H9 (cell line): ENCODE measurements at regions not wholly inside any gene's neighbourhood (a gene's known extent, or its start where the extent isn't known, plus 50 kb on each side); places are given as distances from the start of the nearest gene placed in this dataset.

ENCODE experiments used
- DNase-seq: peaks from one replicate; pipeline ENCODE4 v3.0.0-alpha.2; 2017
- H2AFZ ChIP-seq: one replicate; pipeline ENCODE4 v1.6.1; 2013; ENCODE audit warnings: mild to moderate bottlenecking, low read length, control low read depth, moderate library complexity
- H2AK5ac ChIP-seq: 2 replicates; pipeline ENCODE4 v1.6.1; 2013; ENCODE audit warnings: low read length, control low read depth, mixed read lengths; ENCODE audit not compliant: insufficient read length
- H2BK120ac ChIP-seq: one replicate; pipeline ENCODE4 v1.6.1; 2013; ENCODE audit warnings: low read depth, mild to moderate bottlenecking, low read length, control low read depth, inconsistent platforms; ENCODE audit not compliant: poor library complexity, severe bottlenecking
- H2BK12ac ChIP-seq: 2 replicates; pipeline ENCODE4 v1.6.1; 2013; ENCODE audit warnings: low read length, control low read depth, mixed read lengths, low read depth; ENCODE audit not compliant: insufficient read length
- H2BK15ac ChIP-seq: 2 replicates; pipeline ENCODE4 v1.6.1; 2013; ENCODE audit warnings: low read depth, low read length, control low read depth
- H2BK20ac ChIP-seq: one replicate; pipeline ENCODE4 v1.6.1; 2013; ENCODE audit warnings: low read depth, mild to moderate bottlenecking, low read length, control low read depth, inconsistent platforms; ENCODE audit not compliant: poor library complexity, severe bottlenecking
- H2BK5ac ChIP-seq: 2 replicates; pipeline ENCODE4 v1.6.1; 2013; ENCODE audit warnings: low read length, control low read depth, mixed read lengths; ENCODE audit not compliant: insufficient read length
- H3K14ac ChIP-seq: 2 replicates; pipeline ENCODE4 v1.6.1; 2013; ENCODE audit warnings: low read length, control low read depth; ENCODE audit not compliant: insufficient read depth
- H3K18ac ChIP-seq: 2 replicates; pipeline ENCODE4 v1.6.1; 2013; ENCODE audit warnings: low read depth, mild to moderate bottlenecking, mixed read lengths, low read length, control low read depth; ENCODE audit not compliant: insufficient read length
- H3K23ac ChIP-seq: 2 replicates; pipeline ENCODE4 v1.6.1; 2013; ENCODE audit warnings: low read length, control low read depth, mixed read lengths, low read depth; ENCODE audit not compliant: insufficient read length
- H3K23me2 ChIP-seq: 2 replicates; pipeline ENCODE4 v1.6.1; 2013; ENCODE audit warnings: low read depth, mild to moderate bottlenecking, mixed read lengths, low read length, control low read depth; ENCODE audit not compliant: insufficient read length, poor library complexity, severe bottlenecking
- H3K27ac ChIP-seq: 2 replicates; pipeline ENCODE4 v1.5.1; 2013; ENCODE audit warnings: low read length, control low read depth, mixed read lengths, low read depth; ENCODE audit not compliant: insufficient read length
- H3K27me3 ChIP-seq: 2 replicates; pipeline ENCODE4 v1.6.1; 2013; ENCODE audit warnings: low read length, control low read depth, inconsistent platforms; ENCODE audit not compliant: insufficient read depth
- H3K4ac ChIP-seq: 2 replicates; pipeline ENCODE4 v1.6.1; 2013; ENCODE audit warnings: low read depth, mild to moderate bottlenecking, control low read depth, inconsistent platforms, low read length, moderate library complexity
- H3K4me1 ChIP-seq: 2 replicates; pipeline ENCODE4 v1.6.1; 2013; ENCODE audit warnings: low read length, control low read depth, inconsistent platforms; ENCODE audit not compliant: insufficient read depth
- H3K4me2 ChIP-seq: 2 replicates; pipeline ENCODE4 v1.6.1; 2013; ENCODE audit warnings: low read length, control low read depth, mixed read lengths; ENCODE audit not compliant: insufficient read length, insufficient read depth
- H3K56ac ChIP-seq: 2 replicates; pipeline ENCODE4 v1.6.1; 2013; ENCODE audit warnings: low read depth, mild to moderate bottlenecking, mixed read lengths, low read length, control low read depth; ENCODE audit not compliant: insufficient read length
- H3K79me1 ChIP-seq: 2 replicates; pipeline ENCODE4 v1.6.1; 2013; ENCODE audit warnings: low read depth, mild to moderate bottlenecking, moderate library complexity, low read length, control low read depth, inconsistent platforms; ENCODE audit not compliant: insufficient read depth, poor library complexity, severe bottlenecking
- H3K79me2 ChIP-seq: 2 replicates; pipeline ENCODE4 v1.6.1; 2013; ENCODE audit warnings: low read length, control low read depth, inconsistent platforms; ENCODE audit not compliant: insufficient read depth
- H3K9ac ChIP-seq: 2 replicates; pipeline ENCODE4 v1.6.1; 2013; ENCODE audit warnings: low read length, control low read depth, mixed read lengths; ENCODE audit not compliant: insufficient read length; ENCODE audit errors: extremely low read depth
- H3K9me3 ChIP-seq: one replicate; pipeline ENCODE4 v1.6.1; 2013; ENCODE audit warnings: low read depth, low read length, inconsistent platforms; ENCODE audit not compliant: control insufficient read depth
- H3T11ph ChIP-seq: one replicate; pipeline ENCODE4 v1.6.1; 2013; ENCODE audit warnings: mild to moderate bottlenecking, low read length, control low read depth, inconsistent platforms
- H4K20me1 ChIP-seq: one replicate; pipeline ENCODE4 v1.6.1; 2013; ENCODE audit not compliant: control insufficient read depth, insufficient read length, insufficient read depth
- H4K5ac ChIP-seq: 2 replicates; pipeline ENCODE4 v1.6.1; 2013; ENCODE audit warnings: low read depth, mild to moderate bottlenecking, mixed read lengths, low read length, control low read depth; ENCODE audit not compliant: insufficient read length
- H4K8ac ChIP-seq: replicated peaks from 2 replicates; pipeline ENCODE4 v1.6.1; 2013; ENCODE audit warnings: low read length, control low read depth, mixed read lengths, low read depth; ENCODE audit not compliant: insufficient read length
- H4K91ac ChIP-seq: 2 replicates; pipeline ENCODE4 v1.6.1; 2013; ENCODE audit warnings: low read depth, mild to moderate bottlenecking, moderate library complexity, mixed read lengths, low read length, control low read depth; ENCODE audit not compliant: insufficient read length
- H3K27ac Mint-ChIP-seq, 3 experiments: 2 replicates in 2 of 3; 3 replicates in 1 of 3; pipeline ENCODE4 v1.8.0; 2020 to 2021; ENCODE audit warnings: mixed read lengths in 3 of 3, mild to moderate bottlenecking in 1 of 3, moderate library complexity in 1 of 3
- H3K27me3 Mint-ChIP-seq: 2 replicates; pipeline ENCODE4 v1.8.0; 2021; ENCODE audit warnings: low read depth, mild to moderate bottlenecking, moderate library complexity, mixed read lengths
- H3K36me3 Mint-ChIP-seq, 3 experiments: 2 replicates in 2 of 3; 3 replicates in 1 of 3; pipeline ENCODE4 v1.8.0; 2020 to 2021; ENCODE audit warnings: low read depth in 3 of 3, mixed read lengths in 3 of 3; ENCODE audit not compliant: insufficient read depth in 1 of 3
- H3K4me1 Mint-ChIP-seq, 2 experiments: 2 replicates each; pipeline ENCODE4 v1.8.0; 2020; ENCODE audit warnings: mixed read lengths in 2 of 2
- H3K4me3 Mint-ChIP-seq, 2 experiments: 2 replicates in 1 of 2; 3 replicates in 1 of 2; pipeline ENCODE4 v1.8.0; 2020 to 2021; ENCODE audit warnings: mild to moderate bottlenecking in 2 of 2, mixed read lengths in 2 of 2, moderate library complexity in 1 of 2
- H3K9me3 Mint-ChIP-seq, 2 experiments: 2 replicates in 1 of 2; 3 replicates in 1 of 2; pipeline ENCODE4 v1.8.0; 2020; ENCODE audit warnings: mild to moderate bottlenecking in 2 of 2, mixed read lengths in 2 of 2, moderate library complexity in 1 of 2
- CTCF ChIP-seq: fragments of 200-600 bp; sonication (generic); conservative IDR thresholded peaks from 3 replicates; pipeline ENCODE4 v1.8.0; 2021; ENCODE audit warnings: antibody characterized with exemption, mild to moderate bottlenecking
- WGBS: extraction: QIAGEN DNeasy Blood & Tissue Kit; methylation state at CpG from one replicate; pipeline ENCODE4 v1.1.7; 2013; ENCODE audit warnings: missing lambda C conversion rate, low lambda C conversion rate, mixed read lengths; ENCODE audit not compliant: insufficient read length; ENCODE audit errors: extremely low coverage; 5-methylcytosine and 5-hydroxymethylcytosine counted together

DNA sequence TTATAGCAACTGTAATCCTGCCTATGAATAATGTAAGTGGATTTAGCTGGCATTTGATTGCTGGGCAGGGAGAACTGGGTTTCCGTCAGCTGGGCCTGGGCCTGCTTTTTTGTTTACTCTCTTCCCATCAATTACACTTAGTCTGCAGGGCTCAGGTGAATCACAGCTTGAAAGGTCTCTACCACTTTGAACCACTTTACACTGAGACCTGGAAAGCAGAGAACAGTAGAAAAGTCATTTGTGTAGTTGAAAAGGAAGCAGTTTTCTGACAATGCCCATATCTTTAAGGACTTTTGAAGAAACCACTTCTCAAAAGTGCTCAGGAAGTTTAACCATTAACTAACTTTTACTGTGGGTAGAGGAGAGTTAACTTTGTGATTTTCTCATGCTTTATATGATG is 315.4 kb upstream of the SASH1 start:
- H3K9ac ChIP-seq = no peak overlapping the region
- no peak for DNase-seq
- no peak overlapping the region for H3K4me3 Mint-ChIP-seq
- H3K27ac Mint-ChIP-seq = no peak overlapping the region
- H3K27ac ChIP-seq = no peak overlapping the region
- H3K9me3 ChIP-seq = no peaks in the 10 kb centered on the region
- no peak overlapping the region for H4K8ac ChIP-seq
- no peak overlapping the region for H2AFZ ChIP-seq
- H3K18ac ChIP-seq = no peak overlapping the region
- H3K4me1 ChIP-seq = no peaks in the 10 kb centered on the region
- no peaks in the 10 kb centered on the region for H3K9me3 Mint-ChIP-seq
- H3K27me3 Mint-ChIP-seq = no peaks in the 10 kb centered on the region
- no peak overlapping the region for H4K91ac ChIP-seq
- H3K27me3 ChIP-seq = no peaks in the 10 kb centered on the region
- H3K23ac ChIP-seq = no peak overlapping the region
- H2BK12ac ChIP-seq = no peak overlapping the region
- no peaks in the 10 kb centered on the region for H3K23me2 ChIP-seq
- H3K14ac ChIP-seq = no peak overlapping the region
- H3K56ac ChIP-seq = no peak overlapping the region
- no peaks in the 10 kb centered on the region for H3K79me2 ChIP-seq
- peaks cover 6 to 8% of the 10 kb centered on the region in 2 experiments; a peak in 3 of 4 replicates for H3K4me1 Mint-ChIP-seq
- no peak overlapping the region for H3K4me2 ChIP-seq
- no peak overlapping the region for H2BK15ac ChIP-seq
- no peak overlapping the region for H4K5ac ChIP-seq
- H4K20me1 ChIP-seq = no peaks in the 10 kb centered on the region
- H2BK20ac ChIP-seq = no peak overlapping the region
- no peak overlapping the region for H3T11ph ChIP-seq
- no peak overlapping the region for H2AK5ac ChIP-seq
- H2BK5ac ChIP-seq = no peak overlapping the region
- H3K36me3 Mint-ChIP-seq = no peaks in the 10 kb centered on the region
- no peak for TF ChIP-seq CTCF
- H3K79me1 ChIP-seq = no peaks in the 10 kb centered on the region
- H2BK120ac ChIP-seq = no peak overlapping the region
- WGBS = no CpG with 5 or more reads among the region's 1 CpG
- no peak overlapping the region for H3K4ac ChIP-seq
